ENCODE measurements at regions not wholly inside any gene's neighbourhood (a gene's known extent, or its start where the extent isn't known, plus 50 kb on each side); places are given as distances from the start of the nearest gene placed in this dataset.

DNA sequence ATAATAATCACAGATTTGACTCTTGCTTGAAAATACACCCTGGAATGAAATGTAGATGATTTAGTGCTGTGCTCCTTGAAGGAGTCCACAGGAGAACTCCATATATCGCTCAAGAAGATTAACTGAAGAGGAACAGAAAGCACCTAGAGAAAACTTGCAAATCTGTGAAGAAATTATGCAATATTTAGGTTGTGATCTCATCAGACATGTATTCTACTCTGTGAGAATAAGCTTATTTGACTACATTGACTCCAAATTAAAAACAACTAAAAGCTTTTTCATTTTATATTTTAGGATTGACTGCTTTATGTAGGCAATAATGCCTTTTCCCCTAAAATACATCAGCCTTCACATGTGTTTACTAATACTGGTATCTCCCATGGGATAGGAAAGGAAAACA lies 906.6 kb upstream of the LRATD1 start:
- TF ChIP-seq, protein P1, sequence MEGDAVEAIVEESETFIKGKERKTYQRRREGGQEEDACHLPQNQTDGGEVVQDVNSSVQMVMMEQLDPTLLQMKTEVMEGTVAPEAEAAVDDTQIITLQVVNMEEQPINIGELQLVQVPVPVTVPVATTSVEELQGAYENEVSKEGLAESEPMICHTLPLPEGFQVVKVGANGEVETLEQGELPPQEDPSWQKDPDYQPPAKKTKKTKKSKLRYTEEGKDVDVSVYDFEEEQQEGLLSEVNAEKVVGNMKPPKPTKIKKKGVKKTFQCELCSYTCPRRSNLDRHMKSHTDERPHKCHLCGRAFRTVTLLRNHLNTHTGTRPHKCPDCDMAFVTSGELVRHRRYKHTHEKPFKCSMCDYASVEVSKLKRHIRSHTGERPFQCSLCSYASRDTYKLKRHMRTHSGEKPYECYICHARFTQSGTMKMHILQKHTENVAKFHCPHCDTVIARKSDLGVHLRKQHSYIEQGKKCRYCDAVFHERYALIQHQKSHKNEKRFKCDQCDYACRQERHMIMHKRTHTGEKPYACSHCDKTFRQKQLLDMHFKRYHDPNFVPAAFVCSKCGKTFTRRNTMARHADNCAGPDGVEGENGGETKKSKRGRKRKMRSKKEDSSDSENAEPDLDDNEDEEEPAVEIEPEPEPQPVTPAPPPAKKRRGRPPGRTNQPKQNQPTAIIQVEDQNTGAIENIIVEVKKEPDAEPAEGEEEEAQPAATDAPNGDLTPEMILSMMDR (tag by site-specific recombination; IDR thresholded peaks at IDR 0.05): no peak
- TF ChIP-seq, protein P2, sequence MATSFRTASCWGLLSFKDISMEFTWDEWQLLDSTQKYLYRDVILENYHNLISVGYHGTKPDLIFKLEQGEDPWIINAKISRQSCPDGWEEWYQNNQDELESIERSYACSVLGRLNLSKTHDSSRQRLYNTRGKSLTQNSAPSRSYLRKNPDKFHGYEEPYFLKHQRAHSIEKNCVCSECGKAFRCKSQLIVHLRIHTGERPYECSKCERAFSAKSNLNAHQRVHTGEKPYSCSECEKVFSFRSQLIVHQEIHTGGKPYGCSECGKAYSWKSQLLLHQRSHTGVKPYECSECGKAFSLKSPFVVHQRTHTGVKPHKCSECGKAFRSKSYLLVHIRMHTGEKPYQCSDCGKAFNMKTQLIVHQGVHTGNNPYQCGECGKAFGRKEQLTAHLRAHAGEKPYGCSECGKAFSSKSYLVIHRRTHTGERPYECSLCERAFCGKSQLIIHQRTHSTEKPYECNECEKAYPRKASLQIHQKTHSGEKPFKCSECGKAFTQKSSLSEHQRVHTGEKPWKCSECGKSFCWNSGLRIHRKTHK (tag by site-specific recombination; IDR thresholded peaks at IDR 0.05): no peak
- TF ChIP-seq ZSCAN23 (tag by site-specific recombination; IDR thresholded peaks at IDR 0.05) (no peak), ZNF146 (tag by site-specific recombination; IDR thresholded peaks at IDR 0.05) (no peak), ZNF214 (tag by site-specific recombination; IDR thresholded peaks at IDR 0.05; ENCODE audit: borderline replicate concordance) (no peak), ZNF121 (tag by site-specific recombination; IDR thresholded peaks at IDR 0.05) (no peak), ZNF707 (tag by site-specific recombination; IDR thresholded peaks at IDR 0.05) (no peak), YY1 (tag by site-specific recombination; IDR thresholded peaks at IDR 0.05) (no peak)
- TF ChIP-seq, protein P3, sequence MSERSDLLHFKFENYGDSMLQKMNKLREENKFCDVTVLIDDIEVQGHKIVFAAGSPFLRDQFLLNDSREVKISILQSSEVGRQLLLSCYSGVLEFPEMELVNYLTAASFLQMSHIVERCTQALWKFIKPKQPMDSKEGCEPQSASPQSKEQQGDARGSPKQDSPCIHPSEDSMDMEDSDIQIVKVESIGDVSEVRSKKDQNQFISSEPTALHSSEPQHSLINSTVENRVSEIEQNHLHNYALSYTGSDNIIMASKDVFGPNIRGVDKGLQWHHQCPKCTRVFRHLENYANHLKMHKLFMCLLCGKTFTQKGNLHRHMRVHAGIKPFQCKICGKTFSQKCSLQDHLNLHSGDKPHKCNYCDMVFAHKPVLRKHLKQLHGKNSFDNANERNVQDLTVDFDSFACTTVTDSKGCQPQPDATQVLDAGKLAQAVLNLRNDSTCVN (tag by site-specific recombination; optimal IDR thresholded peaks at IDR 0.05): no peak
- TF ChIP-seq, protein P4, sequence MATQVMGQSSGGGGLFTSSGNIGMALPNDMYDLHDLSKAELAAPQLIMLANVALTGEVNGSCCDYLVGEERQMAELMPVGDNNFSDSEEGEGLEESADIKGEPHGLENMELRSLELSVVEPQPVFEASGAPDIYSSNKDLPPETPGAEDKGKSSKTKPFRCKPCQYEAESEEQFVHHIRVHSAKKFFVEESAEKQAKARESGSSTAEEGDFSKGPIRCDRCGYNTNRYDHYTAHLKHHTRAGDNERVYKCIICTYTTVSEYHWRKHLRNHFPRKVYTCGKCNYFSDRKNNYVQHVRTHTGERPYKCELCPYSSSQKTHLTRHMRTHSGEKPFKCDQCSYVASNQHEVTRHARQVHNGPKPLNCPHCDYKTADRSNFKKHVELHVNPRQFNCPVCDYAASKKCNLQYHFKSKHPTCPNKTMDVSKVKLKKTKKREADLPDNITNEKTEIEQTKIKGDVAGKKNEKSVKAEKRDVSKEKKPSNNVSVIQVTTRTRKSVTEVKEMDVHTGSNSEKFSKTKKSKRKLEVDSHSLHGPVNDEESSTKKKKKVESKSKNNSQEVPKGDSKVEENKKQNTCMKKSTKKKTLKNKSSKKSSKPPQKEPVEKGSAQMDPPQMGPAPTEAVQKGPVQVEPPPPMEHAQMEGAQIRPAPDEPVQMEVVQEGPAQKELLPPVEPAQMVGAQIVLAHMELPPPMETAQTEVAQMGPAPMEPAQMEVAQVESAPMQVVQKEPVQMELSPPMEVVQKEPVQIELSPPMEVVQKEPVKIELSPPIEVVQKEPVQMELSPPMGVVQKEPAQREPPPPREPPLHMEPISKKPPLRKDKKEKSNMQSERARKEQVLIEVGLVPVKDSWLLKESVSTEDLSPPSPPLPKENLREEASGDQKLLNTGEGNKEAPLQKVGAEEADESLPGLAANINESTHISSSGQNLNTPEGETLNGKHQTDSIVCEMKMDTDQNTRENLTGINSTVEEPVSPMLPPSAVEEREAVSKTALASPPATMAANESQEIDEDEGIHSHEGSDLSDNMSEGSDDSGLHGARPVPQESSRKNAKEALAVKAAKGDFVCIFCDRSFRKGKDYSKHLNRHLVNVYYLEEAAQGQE (tag by site-specific recombination; IDR thresholded peaks at IDR 0.05): no peak
- TF ChIP-seq, protein P5, sequence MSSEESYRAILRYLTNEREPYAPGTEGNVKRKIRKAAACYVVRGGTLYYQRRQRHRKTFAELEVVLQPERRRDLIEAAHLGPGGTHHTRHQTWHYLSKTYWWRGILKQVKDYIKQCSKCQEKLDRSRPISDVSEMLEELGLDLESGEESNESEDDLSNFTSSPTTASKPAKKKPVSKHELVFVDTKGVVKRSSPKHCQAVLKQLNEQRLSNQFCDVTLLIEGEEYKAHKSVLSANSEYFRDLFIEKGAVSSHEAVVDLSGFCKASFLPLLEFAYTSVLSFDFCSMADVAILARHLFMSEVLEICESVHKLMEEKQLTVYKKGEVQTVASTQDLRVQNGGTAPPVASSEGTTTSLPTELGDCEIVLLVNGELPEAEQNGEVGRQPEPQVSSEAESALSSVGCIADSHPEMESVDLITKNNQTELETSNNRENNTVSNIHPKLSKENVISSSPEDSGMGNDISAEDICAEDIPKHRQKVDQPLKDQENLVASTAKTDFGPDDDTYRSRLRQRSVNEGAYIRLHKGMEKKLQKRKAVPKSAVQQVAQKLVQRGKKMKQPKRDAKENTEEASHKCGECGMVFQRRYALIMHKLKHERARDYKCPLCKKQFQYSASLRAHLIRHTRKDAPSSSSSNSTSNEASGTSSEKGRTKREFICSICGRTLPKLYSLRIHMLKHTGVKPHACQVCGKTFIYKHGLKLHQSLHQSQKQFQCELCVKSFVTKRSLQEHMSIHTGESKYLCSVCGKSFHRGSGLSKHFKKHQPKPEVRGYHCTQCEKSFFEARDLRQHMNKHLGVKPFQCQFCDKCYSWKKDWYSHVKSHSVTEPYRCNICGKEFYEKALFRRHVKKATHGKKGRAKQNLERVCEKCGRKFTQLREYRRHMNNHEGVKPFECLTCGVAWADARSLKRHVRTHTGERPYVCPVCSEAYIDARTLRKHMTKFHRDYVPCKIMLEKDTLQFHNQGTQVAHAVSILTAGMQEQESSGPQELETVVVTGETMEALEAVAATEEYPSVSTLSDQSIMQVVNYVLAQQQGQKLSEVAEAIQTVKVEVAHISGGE (tag by site-specific recombination; conservative IDR thresholded peaks at IDR 0.05; ENCODE audit: low read depth): no peak
- TF ChIP-seq, protein P6, sequence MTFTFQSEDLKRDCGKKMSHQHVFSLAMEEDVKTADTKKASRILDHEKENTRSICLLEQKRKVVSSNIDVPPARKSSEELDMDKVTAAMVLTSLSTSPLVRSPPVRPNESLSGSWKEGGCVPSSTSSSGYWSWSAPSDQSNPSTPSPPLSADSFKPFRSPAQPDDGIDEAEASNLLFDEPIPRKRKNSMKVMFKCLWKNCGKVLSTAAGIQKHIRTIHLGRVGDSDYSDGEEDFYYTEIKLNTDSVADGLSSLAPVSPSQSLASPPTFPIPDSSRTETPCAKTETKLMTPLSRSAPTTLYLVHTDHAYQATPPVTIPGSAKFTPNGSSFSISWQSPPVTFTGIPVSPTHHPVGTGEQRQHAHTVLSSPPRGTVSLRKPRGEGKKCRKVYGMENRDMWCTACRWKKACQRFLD (tag by site-specific recombination; IDR thresholded peaks at IDR 0.05): no peak
